Esophagus squamous epithelium (tissue), 5 donors: ENCODE measurements at regions not wholly inside any gene's neighbourhood (a gene's known extent, or its start where the extent isn't known, plus 50 kb on each side); places are given as distances from the start of the nearest gene placed in this dataset.
A peak's percentile ranks its signal among the peaks of the same experiment; 100 is the strongest.

ENCODE experiments used
- DNase-seq: peaks from one replicate; lab custom pipeline; 2025; lab: John Stamatoyannopoulos, UW
- H3K27ac ChIP-seq, 4 donors: fragments of 200-600 bp; sonication (generic); one replicate each; pipeline ENCODE4 v1.5.1; 2016 to 2019; ENCODE audit warnings: mild to moderate bottlenecking in 1 of 4
- H3K27me3 ChIP-seq, 4 donors: fragments of 200-600 bp; sonication (generic); 1 replicate in 3 of 4; 2 replicates in 1 of 4; pipeline versions ENCODE4 v1.5.1 to v1.6.0; 2017 to 2021; ENCODE audit warnings: antibody characterized with exemption in 1 of 4
- H3K36me3 ChIP-seq, 3 donors: fragments of 200-600 bp; sonication (generic); one replicate each; pipeline ENCODE4 v1.5.1; 2016 to 2019
- H3K4me1 ChIP-seq, 3 donors: fragments of 200-600 bp; sonication (generic); one replicate each; pipeline ENCODE4 v1.5.1; 2017 to 2019
- H3K4me3 ChIP-seq, 4 donors: fragments of 200-600 bp; sonication (generic); 1 replicate in 3 of 4; 2 replicates in 1 of 4; pipeline ENCODE4 v1.5.1; 2016 to 2019; ENCODE audit warnings: mild to moderate bottlenecking in 2 of 4, moderate library complexity in 1 of 4
- H3K9me3 ChIP-seq, 3 donors: fragments of 200-600 bp; sonication (generic); one replicate each; pipeline ENCODE4 v1.5.1; 2016 to 2019
- CTCF ChIP-seq, 6 experiments: fragments of 450-650 bp in 4 of 6; fragments of 200-600 bp in 2 of 6; sonication (generic) in 2 of 6; IDR thresholded peaks; one replicate each; pipeline ENCODE4 v1.5.1; 2016 to 2019; ENCODE audit warnings: antibody characterized with exemption in 6 of 6, mild to moderate bottlenecking in 4 of 6, moderate library complexity in 4 of 6
- POLR2A ChIP-seq, 4 donors: fragments of 450-650 bp; IDR thresholded peaks; one replicate each; pipeline ENCODE4 v1.6.1; 2017; ENCODE audit warnings: antibody characterized with exemption in 4 of 4, mild to moderate bottlenecking in 4 of 4, moderate library complexity in 3 of 4
- WGBS, 2 donors: methylation state at CpG; one replicate each; pipeline ENCODE4 v1.1.5; 2018; 5-methylcytosine and 5-hydroxymethylcytosine counted together
- intact Hi-C: fragments of 100-400 bp; cut with DNase I; formaldehyde crosslinking; loops from one replicate; pipeline ENCODE4 v1.15.0; 2022
- donor health status: DM: yes; HTN: yes; CAD: no.

- no peaks in the 10 kb centered on the region for H3K9me3 ChIP-seq
- no peak overlapping the region for H3K4me3 ChIP-seq
- H3K4me1 ChIP-seq = no peaks in the 10 kb centered on the region
- H3K27me3 ChIP-seq = no peaks in the 10 kb centered on the region
- WGBS, 2 donors = 50 to 74% methylated on average over 4 of the region's 4 CpGs
- H3K27ac ChIP-seq = no peak overlapping the region
- TF ChIP-seq CTCF (IDR thresholded peaks at IDR 0.05) (no peak), POLR2A (IDR thresholded peaks at IDR 0.05) (no peak)
- intact Hi-C loops = no loop called here
- H3K36me3 ChIP-seq = no peaks in the 10 kb centered on the region
- no peak for DNase-seq
Observed at GRCh38 chr4:54526560-54526959, 131.2 kb upstream of the KIT start.

- Histone ChIP-seq H3K9me3 (no peaks in the 10 kb centered on the region), H3K27ac (no peak overlapping the region), H3K4me3 (no peak overlapping the region), H3K4me1 (no peaks in the 10 kb centered on the region), H3K27me3 (no peaks in the 10 kb centered on the region), H3K36me3 (no peaks in the 10 kb centered on the region)
- no peak for DNase-seq
- intact Hi-C loops = no loop called here
- TF ChIP-seq CTCF (IDR thresholded peaks at IDR 0.05) (no peak), POLR2A (IDR thresholded peaks at IDR 0.05) (no peak)
- 73 to 96% methylated on average over 4 to 6 of the region's 6 CpGs for WGBS, 2 donors
Observed at GRCh38 chr4:54527532-54527931, 130.2 kb upstream of the KIT start.

- H3K36me3 ChIP-seq = no peaks in the 10 kb centered on the region
- peaks cover 0 to 19% (median 9%) of the 10 kb centered on the region in 3 donors for H3K4me1 ChIP-seq
- intact Hi-C loops = no loop called here
- H3K4me3 ChIP-seq = peak overlapping the region; percentile 9 to 65 (median 39)
- WGBS, 2 donors = 11% methylated on average over 12 of the region's 26 CpGs; no CpG with 5 or more reads in 1 of the 2 donors
- no peak for DNase-seq
- H3K27ac ChIP-seq = peak overlapping the region in 1 of 4 donors; percentile 12
- no peak for TF ChIP-seq CTCF (IDR thresholded peaks at IDR 0.05)
- TF ChIP-seq POLR2A (IDR thresholded peaks at IDR 0.05) = no peak
- H3K27me3 ChIP-seq = no peaks in the 10 kb centered on the region
- H3K9me3 ChIP-seq = no peaks in the 10 kb centered on the region
Observed at GRCh38 chr4:54539500-54540029, 118.2 kb upstream of the KIT start.

GRCh38 chr4:54540931-54541330 is 116.8 kb upstream of the KIT start:
- DNase-seq = no peak
- TF ChIP-seq CTCF (IDR thresholded peaks at IDR 0.05) (no peak), POLR2A (IDR thresholded peaks at IDR 0.05) (no peak)
- H3K4me3 ChIP-seq = no peak overlapping the region
- H3K27ac ChIP-seq = no peak overlapping the region
- no peaks in the 10 kb centered on the region for H3K27me3 ChIP-seq
- H3K9me3 ChIP-seq = no peaks in the 10 kb centered on the region
- no peaks in the 10 kb centered on the region for H3K36me3 ChIP-seq
- intact Hi-C loops = no loop called here
- peaks cover 0 to 28% (median 11%) of the 10 kb centered on the region in 3 donors for H3K4me1 ChIP-seq
- 55 to 63% methylated on average over 2 of the region's 2 CpGs for WGBS, 2 donors

- intact Hi-C loops = no loop called here
- TF ChIP-seq CTCF (IDR thresholded peaks at IDR 0.05) (no peak), POLR2A (IDR thresholded peaks at IDR 0.05) (no peak)
- H3K4me3 ChIP-seq = no peak overlapping the region
- WGBS, 2 donors = 50 to 57% methylated on average over 10 of the region's 10 CpGs
- no peak for DNase-seq
- no peak overlapping the region for H3K27ac ChIP-seq
- no peaks in the 10 kb centered on the region for H3K27me3 ChIP-seq
- no peaks in the 10 kb centered on the region for H3K36me3 ChIP-seq
- H3K4me1 ChIP-seq = peaks cover 0 to 34% (median 17%) of the 10 kb centered on the region in 3 donors
- no peaks in the 10 kb centered on the region for H3K9me3 ChIP-seq
Observed at GRCh38 chr4:54541426-54542118, 116.2 kb upstream of the KIT start.
